HEK293T (cell line): ENCODE measurements at regions not wholly inside any gene's neighbourhood (a gene's known extent, or its start where the extent isn't known, plus 50 kb on each side); places are given as distances from the start of the nearest gene placed in this dataset.

Experiments
- CTCF ChIA-PET: fragments of 350-600 bp; formaldehyde crosslinking; extraction: SDS; loops from one replicate; lab custom pipeline; 2021; ENCODE audit warnings: antibody characterized with exemption, inconsistent platforms; lab: Yijun Ruan, JAX
- POLR2A ChIA-PET: fragments of 350-600 bp; formaldehyde crosslinking; extraction: SDS; loops from one replicate; lab custom pipeline; 2020; ENCODE audit warnings: antibody characterized with exemption, inconsistent platforms; lab: Yijun Ruan, JAX
- DNase-seq: peaks from one replicate; pipeline ENCODE4 v3.0.0; 2012; ENCODE audit warnings: mixed read lengths; ENCODE audit errors: extremely low spot score
- ARNT ChIP-seq: fragments of 450-650 bp; IDR thresholded peaks from 2 replicates; pipeline ENCODE4 v1.6.1; 2017; ENCODE audit warnings: mild to moderate bottlenecking
- BHLHE40 ChIP-seq: fragments of 450-650 bp; IDR thresholded peaks from 2 replicates; pipeline ENCODE4 v1.6.1; 2016; ENCODE audit warnings: mild to moderate bottlenecking, moderate library complexity, borderline replicate concordance
- CTBP1 ChIP-seq: fragments of 450-650 bp; IDR thresholded peaks from 2 replicates; pipeline ENCODE4 v1.6.1; 2016; ENCODE audit warnings: borderline replicate concordance
- ELF4 ChIP-seq: fragments of 450-650 bp; IDR thresholded peaks from 2 replicates; pipeline ENCODE4 v1.6.1; 2017; ENCODE audit warnings: antibody characterized with exemption
- FOXA1 ChIP-seq: fragments of 450-650 bp; IDR thresholded peaks from 2 replicates; pipeline ENCODE4 v1.6.1; 2016; ENCODE audit warnings: mild to moderate bottlenecking
- FOXK2 ChIP-seq: fragments of 450-650 bp; IDR thresholded peaks from 2 replicates; pipeline ENCODE4 v1.6.1; 2016; ENCODE audit warnings: mild to moderate bottlenecking
- FOXM1 ChIP-seq: fragments of 450-650 bp; IDR thresholded peaks from 2 replicates; pipeline ENCODE4 v1.6.1; 2017; ENCODE audit warnings: mild to moderate bottlenecking, borderline replicate concordance
- HDGF ChIP-seq: fragments of 450-650 bp; IDR thresholded peaks from 2 replicates; pipeline ENCODE4 v1.6.1; 2017; ENCODE audit warnings: antibody characterized with exemption, borderline replicate concordance
- L3MBTL2 ChIP-seq: fragments of 450-650 bp; conservative IDR thresholded peaks from 2 replicates; pipeline ENCODE4 v1.6.1; 2016; ENCODE audit warnings: mild to moderate bottlenecking
- LEF1 ChIP-seq: fragments of 450-650 bp; IDR thresholded peaks from 2 replicates; pipeline ENCODE4 v1.6.1; 2017; ENCODE audit warnings: mild to moderate bottlenecking, borderline replicate concordance
- NFRKB ChIP-seq: fragments of 450-650 bp; IDR thresholded peaks from 2 replicates; pipeline ENCODE4 v1.6.1; 2016; ENCODE audit warnings: mild to moderate bottlenecking, moderate library complexity
- SP1 ChIP-seq: fragments of 450-650 bp; IDR thresholded peaks from 2 replicates; pipeline ENCODE4 v1.6.1; 2017
- SUZ12 ChIP-seq: fragments of 450-650 bp; IDR thresholded peaks from 2 replicates; pipeline ENCODE4 v1.6.1; 2016; ENCODE audit warnings: mild to moderate bottlenecking
- TARDBP ChIP-seq: fragments of 450-650 bp; IDR thresholded peaks from 2 replicates; pipeline ENCODE4 v1.6.1; 2016
- ZNF384 ChIP-seq: fragments of 450-650 bp; IDR thresholded peaks from 2 replicates; pipeline ENCODE4 v1.6.1; 2016
- TF ChIP-seq, protein P1 (sequence below): fragments of 450-650 bp; IDR thresholded peaks from 2 replicates; pipeline ENCODE4 v1.6.1; 2016

DNA sequence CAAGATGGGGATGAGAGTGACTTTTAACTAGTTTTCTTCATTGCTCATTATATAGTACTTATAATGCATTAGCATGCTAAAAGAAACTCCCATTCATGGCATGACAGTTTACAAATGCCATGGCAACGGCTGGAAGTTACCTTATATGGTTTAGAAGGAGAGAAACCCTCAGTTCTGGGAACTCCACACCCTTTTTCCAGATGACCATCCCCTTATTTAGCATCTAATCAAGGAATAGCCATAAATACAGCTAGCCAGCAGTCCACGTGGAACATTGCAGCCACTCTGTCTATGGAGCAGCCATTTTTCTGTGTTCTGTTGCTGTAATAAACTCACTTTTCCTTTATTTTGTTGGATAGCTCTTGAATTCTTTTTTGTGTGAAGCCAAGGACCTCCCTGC, 1137.8 kb downstream of the CDH18 start:
- no peak for DNase-seq
- TF ChIP-seq BHLHE40 (no peak), HDGF (no peak), FOXM1 (no peak), ZNF384 (no peak), ELF4 (no peak), LEF1 (no peak), SP1 (no peak), SUZ12 (no peak), L3MBTL2 (no peak)
- POLR2A ChIA-PET, result no interaction called here

DNA sequence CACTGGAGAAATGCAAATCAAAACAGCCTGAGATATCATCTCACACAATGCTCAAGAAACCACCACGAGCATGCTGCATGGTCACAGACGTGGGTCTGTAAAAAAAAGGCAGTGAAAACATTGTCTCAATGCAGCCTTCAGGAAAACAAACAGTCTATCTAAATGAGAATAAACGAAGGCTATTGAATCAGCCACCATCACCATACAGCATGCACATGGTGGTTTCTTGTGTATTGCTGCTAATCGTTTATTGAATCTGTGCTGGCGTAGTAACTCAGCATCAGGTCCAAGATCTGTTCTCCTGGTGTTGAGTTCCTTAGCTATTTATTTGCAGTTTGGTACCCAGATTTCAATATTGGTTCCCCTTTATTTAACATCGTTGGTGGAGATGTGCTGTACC, 1115.0 kb downstream of the CDH18 start:
- DNase-seq, result no peak
- POLR2A ChIA-PET, result no interaction called here
- TF ChIP-seq HDGF, result no peak
- no peak for TF ChIP-seq ELF4
- TF ChIP-seq SUZ12, result no peak
- TF ChIP-seq ZNF384, result no peak
- TF ChIP-seq ARNT, result no peak
- TF ChIP-seq, protein P1, sequence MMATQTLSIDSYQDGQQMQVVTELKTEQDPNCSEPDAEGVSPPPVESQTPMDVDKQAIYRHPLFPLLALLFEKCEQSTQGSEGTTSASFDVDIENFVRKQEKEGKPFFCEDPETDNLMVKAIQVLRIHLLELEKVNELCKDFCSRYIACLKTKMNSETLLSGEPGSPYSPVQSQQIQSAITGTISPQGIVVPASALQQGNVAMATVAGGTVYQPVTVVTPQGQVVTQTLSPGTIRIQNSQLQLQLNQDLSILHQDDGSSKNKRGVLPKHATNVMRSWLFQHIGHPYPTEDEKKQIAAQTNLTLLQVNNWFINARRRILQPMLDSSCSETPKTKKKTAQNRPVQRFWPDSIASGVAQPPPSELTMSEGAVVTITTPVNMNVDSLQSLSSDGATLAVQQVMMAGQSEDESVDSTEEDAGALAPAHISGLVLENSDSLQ, result no peak
- TF ChIP-seq BHLHE40, result no peak
- no peak for TF ChIP-seq FOXK2
- no peak for TF ChIP-seq FOXM1
- no peak for TF ChIP-seq SP1
- CTCF ChIA-PET, result no interaction called here

More for the DNA sequence above, 1137.8 kb downstream of the CDH18 start:
- CTCF ChIA-PET, result no interaction called here

DNA sequence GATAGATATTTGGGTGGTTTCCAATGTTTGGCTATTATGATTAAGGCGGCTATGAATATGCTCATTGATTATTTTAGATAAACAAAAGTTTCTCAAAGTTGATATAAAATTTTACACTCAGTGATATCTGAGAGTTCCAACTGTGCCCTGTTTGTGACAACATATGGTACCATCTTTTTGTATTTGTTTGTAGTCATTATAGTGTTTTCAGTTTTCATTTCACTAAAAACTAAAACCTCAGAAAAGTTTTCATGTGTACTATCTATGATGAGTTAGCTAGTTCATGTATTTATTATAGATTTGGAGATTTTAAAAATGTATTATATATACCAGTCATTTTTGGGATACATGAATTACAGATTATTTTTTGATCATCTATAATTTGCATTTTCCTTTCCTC, 1111.4 kb downstream of the CDH18 start:
- no peak for DNase-seq
- ChIA-PET CTCF (no interaction called here), POLR2A (no interaction called here)
- TF ChIP-seq HDGF (no peak), L3MBTL2 (no peak)

DNA sequence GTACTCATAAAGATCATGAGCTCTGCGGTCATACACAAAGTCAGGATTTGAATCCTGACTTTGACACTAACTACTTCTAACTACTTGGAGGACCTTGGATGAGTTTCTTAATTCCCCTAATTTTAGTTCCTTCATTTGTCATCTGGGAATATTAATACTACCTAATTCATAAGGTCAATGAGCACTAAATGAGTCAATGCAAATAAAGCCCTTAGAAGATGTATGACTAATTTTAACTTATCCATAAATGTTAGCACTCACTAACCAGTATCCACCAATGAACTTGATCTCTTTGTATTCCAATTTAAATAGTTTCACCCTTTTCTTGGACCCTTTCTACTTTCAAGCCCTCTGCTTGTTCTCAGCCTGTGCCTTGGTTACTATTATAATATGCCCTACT, 1106.4 kb downstream of the CDH18 start:
- CTCF ChIA-PET, result no interaction called here
- TF ChIP-seq ZNF384, result no peak
- POLR2A ChIA-PET, result no interaction called here
- no peak for DNase-seq

DNA sequence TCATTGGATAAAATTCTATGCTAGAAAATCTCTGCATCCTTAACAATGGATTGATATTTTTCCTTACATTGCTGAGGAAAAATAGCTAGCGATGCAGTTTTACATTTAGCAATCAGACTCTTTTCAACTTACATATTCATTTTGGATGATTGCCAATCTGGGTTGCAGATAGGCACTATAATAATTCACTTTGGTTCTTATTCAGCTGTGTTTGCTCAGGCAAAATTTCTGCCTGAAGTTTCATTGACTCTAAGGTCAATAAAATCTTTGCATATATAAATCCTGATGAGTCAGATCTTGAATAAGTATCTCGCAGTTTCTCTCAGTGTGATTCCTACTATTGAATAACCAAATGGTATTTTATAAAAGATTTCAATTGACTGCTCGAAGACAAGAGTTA, 1105.8 kb downstream of the CDH18 start:
- CTCF ChIA-PET, result no interaction called here
- POLR2A ChIA-PET, result no interaction called here

DNA sequence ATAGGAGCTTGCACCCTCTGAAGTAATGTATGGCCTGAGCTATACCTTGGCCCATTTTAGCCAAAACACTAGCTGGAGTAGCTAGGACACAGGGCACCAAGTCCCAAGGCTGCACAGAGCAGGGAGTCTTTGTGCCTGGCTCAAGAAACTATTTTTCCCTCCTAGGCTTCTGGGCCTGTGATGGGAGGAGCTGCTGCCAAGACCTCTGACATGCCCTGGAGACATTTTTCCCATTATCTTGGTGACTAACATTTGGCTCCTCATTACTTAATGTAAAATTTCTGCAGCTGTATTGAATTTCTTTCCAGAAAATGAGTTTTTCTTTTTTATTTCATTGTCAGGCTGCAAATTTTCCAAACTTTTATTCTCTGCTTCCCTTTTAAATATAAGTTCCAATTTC, 1099.2 kb downstream of the CDH18 start:
- CTCF ChIA-PET, result no interaction called here
- TF ChIP-seq CTBP1, result no peak
- TF ChIP-seq ELF4, result no peak
- TF ChIP-seq HDGF, result no peak
- DNase-seq, result no peak
- POLR2A ChIA-PET, result no interaction called here

More for the DNA sequence above, 1105.8 kb downstream of the CDH18 start:
- no peak for DNase-seq
- TF ChIP-seq L3MBTL2 (no peak), SUZ12 (no peak), FOXM1 (no peak), FOXK2 (no peak), ZNF384 (no peak), BHLHE40 (no peak), ELF4 (no peak)
- TF ChIP-seq, protein P1, result no peak

DNA sequence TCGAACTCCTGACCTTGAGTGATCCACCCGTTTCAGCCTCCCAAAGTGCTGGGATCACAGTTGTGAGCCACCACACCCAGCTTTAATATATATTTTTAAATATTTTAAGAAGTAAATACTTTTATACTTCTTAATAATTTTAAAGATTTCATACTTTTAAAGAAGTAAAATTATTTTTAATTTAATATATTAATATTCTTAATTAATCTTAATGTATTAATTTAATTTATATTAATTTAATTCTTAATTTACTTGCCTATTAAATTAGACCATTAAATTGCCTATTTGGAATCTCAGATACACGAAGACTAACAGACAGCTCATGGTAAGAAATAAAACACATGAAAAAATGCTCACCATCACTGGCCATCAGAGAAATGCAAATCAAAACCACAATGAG, 1087.4 kb downstream of the CDH18 start:
- CTCF ChIA-PET, result no interaction called here
- DNase-seq, result no peak
- POLR2A ChIA-PET, result no interaction called here
- no peak for TF ChIP-seq ELF4
- no peak for TF ChIP-seq FOXM1
- no peak for TF ChIP-seq LEF1
- no peak for TF ChIP-seq SUZ12
- TF ChIP-seq SP1, result no peak

DNA sequence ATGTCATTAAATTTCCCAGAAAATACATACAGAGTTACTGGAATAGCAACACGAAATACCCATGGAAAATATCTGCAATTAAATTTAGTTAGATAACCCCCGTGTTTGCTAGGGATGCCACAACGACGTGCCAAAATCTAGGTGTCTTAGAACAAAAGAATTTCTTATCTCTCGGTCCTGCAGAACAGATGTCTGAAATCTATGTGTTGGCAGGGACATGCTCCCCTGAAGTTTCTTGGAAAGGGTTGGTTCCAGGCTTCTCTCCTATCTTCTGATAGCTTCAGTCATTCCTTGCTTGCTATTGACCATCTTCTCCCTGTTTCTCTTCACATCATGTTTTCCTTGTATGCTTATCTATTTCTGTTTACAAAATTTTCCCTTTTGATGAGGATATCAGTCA, 1067.0 kb downstream of the CDH18 start:
- DNase-seq, result no peak
- CTCF ChIA-PET, result no interaction called here
- TF ChIP-seq FOXK2, result no peak
- TF ChIP-seq SUZ12, result no peak
- TF ChIP-seq ZNF384, result no peak
- TF ChIP-seq FOXM1, result no peak
- no peak for TF ChIP-seq FOXA1
- TF ChIP-seq NFRKB, result no peak
- POLR2A ChIA-PET, result no interaction called here

DNA sequence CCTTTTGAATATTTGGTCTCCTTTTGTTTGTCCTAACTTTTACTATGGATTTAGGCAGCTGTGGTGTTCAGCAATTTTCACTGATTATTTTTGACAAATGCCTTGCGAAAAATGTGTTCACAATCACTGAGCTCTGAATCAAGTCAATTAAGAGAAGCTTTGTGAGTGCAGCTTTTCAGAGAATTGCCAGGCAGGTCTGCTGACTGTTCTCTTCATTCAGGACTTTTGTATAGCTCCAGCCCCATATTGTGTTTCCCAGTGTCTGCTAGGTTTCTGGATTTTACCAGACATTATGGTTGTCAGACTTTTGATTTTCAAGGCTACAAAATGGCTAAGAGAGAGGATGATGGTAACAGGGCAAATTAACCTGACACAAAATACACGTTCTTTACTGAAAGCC, 1055.9 kb downstream of the CDH18 start:
- ChIA-PET CTCF (no interaction called here), POLR2A (no interaction called here)
- TF ChIP-seq L3MBTL2, result no peak
- TF ChIP-seq ELF4, result no peak
- TF ChIP-seq HDGF, result no peak
- TF ChIP-seq, protein P1, result no peak
- no peak for TF ChIP-seq SP1
- TF ChIP-seq FOXK2, result no peak
- no peak for TF ChIP-seq TARDBP
- TF ChIP-seq BHLHE40, result no peak
- TF ChIP-seq FOXM1, result no peak
- no peak for TF ChIP-seq SUZ12
- no peak for DNase-seq
